ENCODE measurements at regions not wholly inside any gene's neighbourhood (a gene's known extent, or its start where the extent isn't known, plus 50 kb on each side); places are given as distances from the start of the nearest gene placed in this dataset.

DNA sequence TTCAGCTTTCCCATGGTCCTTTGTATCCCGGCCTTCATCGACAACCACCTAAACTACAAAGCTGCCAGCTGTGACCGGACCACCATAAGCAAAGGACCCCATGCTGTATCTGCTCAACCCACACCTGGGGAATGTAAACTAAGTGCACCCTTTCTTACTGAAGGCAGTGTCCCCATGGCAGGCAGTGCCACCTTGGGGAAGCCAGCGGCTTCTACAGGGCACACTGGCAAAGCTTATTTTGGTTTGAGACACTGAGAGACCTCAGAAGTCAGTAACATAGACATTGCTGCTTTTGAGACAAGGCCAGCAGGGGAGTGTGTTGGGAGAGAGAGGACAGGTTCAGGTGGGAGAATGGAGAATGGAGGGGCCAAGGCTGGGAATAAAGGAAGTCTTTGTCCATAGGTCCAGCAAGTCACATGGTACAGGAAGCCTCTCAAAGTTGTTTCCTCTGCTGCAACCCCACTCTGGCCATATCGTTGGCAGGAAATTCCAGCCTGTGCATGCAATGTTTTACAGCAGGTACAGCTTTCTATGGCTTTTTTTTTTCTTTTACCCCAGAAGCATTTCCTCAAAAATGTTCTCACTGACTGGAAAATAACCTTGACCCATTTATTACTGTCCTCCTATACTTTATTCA, 85.9 kb upstream of the NPVF start:
- in situ Hi-C loops (cut with MboI; ENCODE audit: low sequenced_read_pairs), result no loop called here

- in situ Hi-C loops (cut with MboI; ENCODE audit: low sequenced_read_pairs), result no loop called here
These were observed 86.5 kb upstream of the NPVF start for GRCh38 chr7:25314731-25315267.

- in situ Hi-C loops (cut with MboI; ENCODE audit: low sequenced_read_pairs), result no loop called here
These were observed 88.1 kb upstream of the NPVF start for GRCh38 chr7:25316366-25316765.

DNA sequence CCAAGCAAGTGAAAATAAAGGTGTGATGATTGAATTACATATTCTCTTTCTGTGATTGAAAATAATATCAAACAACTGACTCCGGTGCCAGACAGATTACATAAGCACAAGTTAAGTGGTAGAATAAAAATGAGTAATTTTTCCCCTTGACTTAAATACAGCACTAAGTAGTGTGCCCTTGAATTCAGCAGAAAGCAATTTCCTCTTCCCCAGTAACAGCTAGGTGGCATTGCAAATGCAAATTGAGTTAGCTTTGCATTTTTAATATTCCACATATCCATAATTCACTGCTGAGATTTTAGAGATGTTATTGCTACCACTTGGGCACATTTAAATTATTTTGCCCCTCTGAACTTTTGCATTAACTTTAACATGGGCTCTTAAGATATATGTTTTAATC, 89.8 kb upstream of the NPVF start:
- in situ Hi-C loops (cut with MboI; ENCODE audit: low sequenced_read_pairs), result no loop called here

- in situ Hi-C loops (cut with MboI; ENCODE audit: low sequenced_read_pairs), result no loop called here
These were observed 91.4 kb upstream of the NPVF start for GRCh38 chr7:25319707-25320106.

- in situ Hi-C loops (cut with MboI; ENCODE audit: low sequenced_read_pairs), result no loop called here
These were observed 92.5 kb upstream of the NPVF start for GRCh38 chr7:25320791-25321190.

DNA sequence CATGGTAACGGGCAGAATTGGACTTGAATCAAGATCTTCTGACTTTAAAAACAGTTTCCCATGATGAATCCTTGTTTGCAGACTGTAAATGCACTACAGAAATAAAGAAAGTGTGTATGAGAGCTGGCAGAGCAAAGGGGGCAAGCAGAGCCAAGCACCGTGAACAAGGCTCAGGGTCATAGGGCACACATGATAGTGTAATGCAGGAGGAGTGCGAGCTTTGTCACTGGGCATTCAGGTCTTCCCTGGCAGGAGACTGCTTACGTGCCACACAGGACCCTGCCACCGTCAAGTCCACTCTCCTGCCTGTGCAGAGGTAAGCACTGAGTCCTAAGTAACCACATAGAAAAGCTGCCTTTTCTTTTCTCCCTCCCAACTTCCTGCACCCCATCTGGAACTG, 93.1 kb upstream of the NPVF start:
- in situ Hi-C loops (cut with MboI; ENCODE audit: low sequenced_read_pairs), result no loop called here

DNA sequence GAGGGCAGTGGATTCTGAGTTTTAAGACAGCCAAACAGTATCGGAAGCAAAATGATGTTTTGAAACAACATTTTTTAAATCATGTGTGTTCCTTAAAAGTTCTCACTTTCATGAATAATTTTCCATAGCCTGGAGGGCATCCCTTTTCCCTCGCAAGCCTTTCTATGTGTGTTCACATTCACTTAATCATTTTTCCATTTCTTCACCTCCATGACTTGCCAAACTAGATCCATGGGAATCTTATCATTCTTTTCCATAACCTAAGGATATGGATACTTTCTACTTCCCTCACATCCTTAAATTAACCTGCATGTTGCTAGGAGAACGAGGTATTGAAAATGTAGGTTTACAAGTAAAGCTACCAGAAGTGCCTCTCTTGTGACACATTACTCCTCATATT, 94.2 kb upstream of the NPVF start:
- in situ Hi-C loops (cut with MboI; ENCODE audit: low sequenced_read_pairs), result no loop called here

GRCh38 chr7:25325186-25325757, 97.0 kb upstream of the NPVF start:
- in situ Hi-C loops (cut with MboI; ENCODE audit: low sequenced_read_pairs), result no loop called here

GRCh38 chr7:25326501-25327156, 98.3 kb upstream of the NPVF start:
- in situ Hi-C loops (cut with MboI; ENCODE audit: low sequenced_read_pairs), result no loop called here

GRCh38 chr7:25329815-25330214, 101.5 kb upstream of the NPVF start:
- in situ Hi-C loops (cut with MboI; ENCODE audit: low sequenced_read_pairs), result no loop called here

DNA sequence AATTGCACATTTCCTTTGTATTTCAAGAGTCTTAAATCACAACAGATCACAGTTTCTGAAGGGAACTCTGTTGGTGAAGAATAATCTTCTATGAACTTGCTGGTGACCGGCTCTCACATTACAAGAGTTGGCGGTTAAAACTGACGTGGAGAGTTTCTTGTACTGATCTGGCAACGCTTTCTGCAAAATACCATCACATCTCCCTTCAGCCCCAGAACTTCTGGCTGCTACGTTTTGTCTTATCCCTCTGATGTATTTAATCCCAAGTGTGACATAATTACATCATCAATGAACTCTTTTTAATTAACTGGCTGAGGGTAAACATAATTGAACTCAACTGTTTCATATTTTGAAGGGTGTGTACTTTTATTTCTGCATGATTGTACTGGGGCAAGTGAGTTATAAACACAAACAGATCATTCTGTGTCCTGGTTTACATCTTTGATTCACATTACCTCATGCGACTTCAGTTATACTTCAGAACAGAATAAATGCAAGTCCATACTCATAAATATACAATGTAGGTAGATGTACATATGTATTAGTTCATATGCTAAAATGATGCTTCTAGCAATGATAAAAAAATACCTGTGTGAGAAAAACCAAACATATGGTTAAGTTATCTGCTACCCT, 105.1 kb upstream of the NPVF start:
- in situ Hi-C loops (cut with MboI; ENCODE audit: low sequenced_read_pairs), result no loop called here

DNA sequence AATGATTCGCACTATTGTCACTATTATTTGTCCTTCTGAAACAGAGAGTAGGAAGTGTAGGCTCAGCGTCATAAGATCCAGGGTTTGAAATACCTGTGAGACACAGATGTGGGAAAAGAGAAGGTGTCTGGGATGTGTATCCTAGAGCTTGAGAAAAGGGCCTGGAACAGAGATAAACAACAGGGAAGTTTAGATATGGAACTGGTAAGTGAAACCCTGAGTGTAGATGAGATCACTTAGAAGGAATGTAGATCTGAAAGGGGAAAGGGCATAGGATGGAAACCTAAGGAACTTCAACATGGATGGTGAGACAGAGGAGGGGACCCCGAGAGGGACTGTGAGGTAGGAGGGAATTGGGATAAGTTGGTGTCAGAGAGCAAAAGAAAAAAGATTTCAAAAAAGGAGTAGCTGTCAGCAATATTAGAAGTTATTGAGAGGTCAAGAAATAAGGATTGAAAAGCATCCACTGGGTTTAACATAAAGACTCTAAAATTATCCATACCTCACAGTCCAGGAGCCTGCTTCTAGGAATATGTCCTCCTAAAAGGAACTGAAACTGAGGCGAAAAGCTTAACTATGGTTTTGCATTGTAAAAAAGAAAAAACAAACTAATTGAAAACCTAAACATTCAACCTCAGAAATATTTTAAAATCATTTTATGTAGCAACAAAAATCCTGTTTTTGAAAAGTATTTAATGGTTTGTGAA, 119.2 kb upstream of the NPVF start:
- in situ Hi-C loops (cut with MboI; ENCODE audit: low sequenced_read_pairs), result no loop called here

DNA sequence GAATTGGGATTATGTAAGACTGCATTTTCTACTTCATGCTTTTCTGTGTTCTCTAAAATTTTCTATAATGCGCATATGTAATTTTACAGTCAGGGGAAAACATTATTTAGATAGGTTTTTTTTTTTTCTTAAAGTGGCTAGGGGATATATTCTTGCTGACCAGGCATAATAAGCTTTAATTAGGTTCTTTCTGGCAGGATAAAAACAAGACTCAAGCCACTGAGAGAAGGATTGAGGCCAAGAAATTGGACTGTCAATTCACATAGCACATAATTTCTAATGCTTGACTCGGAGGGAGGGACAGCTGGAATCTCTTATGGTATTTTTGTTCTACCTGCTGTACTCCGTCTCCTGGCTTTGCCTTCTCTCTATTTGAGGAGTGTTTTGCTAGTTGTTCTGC, 119.8 kb upstream of the NPVF start:
- in situ Hi-C loops (cut with MboI; ENCODE audit: low sequenced_read_pairs), result no loop called here

DNA sequence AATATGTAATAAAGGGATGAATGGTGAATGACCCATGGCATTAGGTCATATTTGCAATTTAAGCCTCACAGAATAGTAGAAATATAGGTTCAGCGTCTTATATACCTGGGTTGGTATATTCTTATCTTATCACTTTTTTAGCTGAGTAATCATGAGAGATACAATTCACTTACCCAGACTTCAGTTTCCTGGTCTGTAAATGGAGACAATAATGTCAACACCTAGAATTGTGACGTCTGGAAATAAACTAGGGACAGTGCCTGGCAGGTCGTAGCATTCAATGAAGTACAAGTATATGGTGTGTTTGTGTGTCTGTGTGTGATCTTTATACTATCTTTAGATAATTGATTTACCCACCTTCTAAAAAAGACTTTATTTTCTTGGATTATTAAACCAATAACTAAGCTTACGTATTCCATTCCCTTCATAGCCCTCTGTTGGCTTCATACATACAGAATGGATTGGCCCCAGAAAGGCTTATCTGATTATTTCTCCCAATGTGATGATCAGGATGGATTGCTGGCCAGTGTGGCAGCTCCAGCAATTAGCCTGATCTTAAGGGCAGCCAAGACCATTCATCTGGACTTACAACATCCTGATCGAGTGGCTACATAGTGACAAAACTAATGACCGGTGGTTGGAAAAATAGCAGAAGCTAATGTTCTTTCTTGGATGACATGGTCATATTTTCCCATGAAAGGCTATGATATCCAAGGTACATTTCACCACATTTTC, 121.2 kb upstream of the NPVF start:
- in situ Hi-C loops (cut with MboI; ENCODE audit: low sequenced_read_pairs), result no loop called here

- in situ Hi-C loops (cut with MboI; ENCODE audit: low sequenced_read_pairs), result no loop called here
These were observed 121.8 kb upstream of the NPVF start for GRCh38 chr7:25350041-25350440.

DNA sequence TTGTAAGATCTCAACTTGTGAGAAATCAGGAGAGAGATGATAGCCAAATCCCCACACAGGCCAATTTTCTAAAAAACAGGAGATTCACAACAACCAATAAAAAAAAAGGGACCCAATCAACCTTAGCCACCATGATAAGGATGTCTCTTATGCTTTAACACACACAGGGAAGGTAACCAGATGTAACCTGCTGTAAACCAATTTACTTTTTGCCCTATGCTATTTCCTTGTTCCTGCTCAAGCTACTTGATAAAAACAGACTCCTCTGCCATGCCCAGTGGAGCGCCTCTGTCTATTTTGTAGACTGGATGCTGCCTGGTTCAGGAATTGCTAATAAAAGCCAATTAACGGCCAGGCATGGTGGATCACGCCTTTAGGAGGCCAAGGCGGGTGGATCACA, 123.5 kb upstream of the NPVF start:
- in situ Hi-C loops (cut with MboI; ENCODE audit: low sequenced_read_pairs), result no loop called here

DNA sequence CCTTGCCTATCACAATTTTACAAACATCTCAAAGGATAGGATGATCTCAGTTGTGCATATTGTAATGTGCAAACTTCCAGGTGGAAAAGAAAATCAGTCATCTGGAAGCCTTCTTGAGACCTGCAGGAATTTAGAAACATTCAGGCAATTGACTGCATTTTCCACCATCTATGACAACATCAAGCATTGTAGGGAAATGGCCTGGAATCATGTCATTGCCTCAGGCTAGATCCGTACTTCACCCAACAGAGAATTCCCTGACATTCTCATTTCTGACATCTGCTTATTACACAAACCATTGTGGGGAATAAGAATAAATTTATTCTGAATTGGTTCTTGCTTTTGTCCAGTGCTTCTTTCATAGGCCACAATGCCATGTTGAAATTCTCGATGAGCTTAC, 124.9 kb upstream of the NPVF start:
- in situ Hi-C loops (cut with MboI; ENCODE audit: low sequenced_read_pairs), result no loop called here

GRCh38 chr7:25353732-25354131, 125.4 kb upstream of the NPVF start:
- in situ Hi-C loops (cut with MboI; ENCODE audit: low sequenced_read_pairs), result no loop called here

- in situ Hi-C loops (cut with MboI; ENCODE audit: low sequenced_read_pairs), result no loop called here
These were observed 128.4 kb upstream of the NPVF start for GRCh38 chr7:25356534-25357151.

All from HL-60/S4 treated with retinoic acid at 250 ng/mL for 4 days and 3 days (cell line).